ENCODE measurements at regions not wholly inside any gene's neighbourhood (a gene's known extent, or its start where the extent isn't known, plus 50 kb on each side); places are given as distances from the start of the nearest gene placed in this dataset.

DNA sequence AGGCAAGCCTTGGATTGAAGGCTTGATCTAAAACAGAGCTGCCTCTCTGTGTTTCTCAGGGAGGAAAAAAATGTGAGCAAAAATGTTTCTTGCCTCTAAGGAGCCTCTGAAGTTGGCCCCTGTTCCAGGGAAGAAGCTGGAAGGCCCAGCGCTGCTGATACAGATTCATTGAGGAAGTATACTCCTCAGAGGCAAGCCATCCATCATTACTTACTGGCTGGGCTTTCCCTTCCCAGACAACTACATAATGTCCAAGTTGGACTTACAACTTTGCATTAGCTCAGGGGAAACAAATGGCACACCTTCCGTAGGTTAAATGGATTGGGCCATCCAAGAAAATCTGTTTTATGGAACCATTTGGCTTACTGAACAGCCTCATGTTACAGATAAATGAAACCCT, 263.7 kb upstream of the SEL1L start:
- no TSS peak for BruUV-seq (replicated peaks)
- no peak overlapping the region for H3K4me2 ChIP-seq (ENCODE audit: low read length)
- H3K9me2 ChIP-seq (ENCODE audit: insufficient read depth, low read length): no peaks in the 10 kb centered on the region
- H4K20me1 ChIP-seq (ENCODE audit: insufficient read depth, low read length): no peaks in the 10 kb centered on the region
- intact Hi-C loops (cut with micrococcal nuclease; ENCODE audit: unreplicated experiment): no loop called here
- no peak for DNase-seq (ENCODE audit: low spot score)
- H2AFZ ChIP-seq (ENCODE audit: low read length): no peak overlapping the region
- ChIA-PET CTCF (ENCODE audit: unreplicated experiment) (no interaction called here), POLR2A (interaction anchor here (0.7 kb wide), 1 partner anchor 26 kb away, joined by 3 read pairs; no protein-coding TSS in a partner anchor)
- H3K4me3 ChIP-seq (ENCODE audit: low read depth, low read length, poor library complexity, severe bottlenecking): no peak overlapping the region
- no peaks in the 10 kb centered on the region for H3K4me1 ChIP-seq (ENCODE audit: insufficient read depth, low read length, poor library complexity, severe bottlenecking)
- no peak overlapping the region for H3K27ac ChIP-seq (ENCODE audit: low read depth, low read length, poor library complexity, severe bottlenecking)
- no peaks in the 10 kb centered on the region for H3K36me3 ChIP-seq (ENCODE audit: insufficient read depth, low read length)
- no peaks in the 10 kb centered on the region for H3K9me3 ChIP-seq (ENCODE audit: low read length)
- TF ChIP-seq, protein P1, sequence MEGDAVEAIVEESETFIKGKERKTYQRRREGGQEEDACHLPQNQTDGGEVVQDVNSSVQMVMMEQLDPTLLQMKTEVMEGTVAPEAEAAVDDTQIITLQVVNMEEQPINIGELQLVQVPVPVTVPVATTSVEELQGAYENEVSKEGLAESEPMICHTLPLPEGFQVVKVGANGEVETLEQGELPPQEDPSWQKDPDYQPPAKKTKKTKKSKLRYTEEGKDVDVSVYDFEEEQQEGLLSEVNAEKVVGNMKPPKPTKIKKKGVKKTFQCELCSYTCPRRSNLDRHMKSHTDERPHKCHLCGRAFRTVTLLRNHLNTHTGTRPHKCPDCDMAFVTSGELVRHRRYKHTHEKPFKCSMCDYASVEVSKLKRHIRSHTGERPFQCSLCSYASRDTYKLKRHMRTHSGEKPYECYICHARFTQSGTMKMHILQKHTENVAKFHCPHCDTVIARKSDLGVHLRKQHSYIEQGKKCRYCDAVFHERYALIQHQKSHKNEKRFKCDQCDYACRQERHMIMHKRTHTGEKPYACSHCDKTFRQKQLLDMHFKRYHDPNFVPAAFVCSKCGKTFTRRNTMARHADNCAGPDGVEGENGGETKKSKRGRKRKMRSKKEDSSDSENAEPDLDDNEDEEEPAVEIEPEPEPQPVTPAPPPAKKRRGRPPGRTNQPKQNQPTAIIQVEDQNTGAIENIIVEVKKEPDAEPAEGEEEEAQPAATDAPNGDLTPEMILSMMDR (conservative IDR thresholded peaks at IDR 0.05; ENCODE audit: low read length): no peak
- TF ChIP-seq EZH2phosphoT487 (IDR thresholded peaks at IDR 0.05; ENCODE audit: borderline replicate concordance, low read depth, low read length): no peak
- no peaks in the 10 kb centered on the region for H3K79me2 ChIP-seq (ENCODE audit: insufficient read depth, low read depth, low read length)

- Histone ChIP-seq H3K4me3 (ENCODE audit: low read depth, low read length, poor library complexity, severe bottlenecking) (no peak overlapping the region), H3K27ac (ENCODE audit: low read depth, low read length, poor library complexity, severe bottlenecking) (no peak overlapping the region), H2AFZ (ENCODE audit: low read length) (no peak overlapping the region), H3K79me2 (ENCODE audit: insufficient read depth, low read depth, low read length) (no peaks in the 10 kb centered on the region), H3K9me3 (ENCODE audit: low read length) (no peaks in the 10 kb centered on the region), H4K20me1 (ENCODE audit: insufficient read depth, low read length) (no peaks in the 10 kb centered on the region), H3K4me1 (ENCODE audit: insufficient read depth, low read length, poor library complexity, severe bottlenecking) (no peaks in the 10 kb centered on the region), H3K36me3 (ENCODE audit: insufficient read depth, low read length) (no peaks in the 10 kb centered on the region), H3K9me2 (ENCODE audit: insufficient read depth, low read length) (no peaks in the 10 kb centered on the region), H3K4me2 (ENCODE audit: low read length) (no peak overlapping the region)
- intact Hi-C loops (cut with micrococcal nuclease; ENCODE audit: unreplicated experiment): no loop called here
- DNase-seq (ENCODE audit: low spot score): no peak
- TF ChIP-seq, protein P1 (conservative IDR thresholded peaks at IDR 0.05; ENCODE audit: low read length): no peak
- no peak for TF ChIP-seq EZH2phosphoT487 (IDR thresholded peaks at IDR 0.05; ENCODE audit: borderline replicate concordance, low read depth, low read length)
- CTCF ChIA-PET (ENCODE audit: unreplicated experiment): no interaction called here
- POLR2A ChIA-PET: no interaction called here
- no TSS peak for BruUV-seq (replicated peaks)
These were observed 268.3 kb upstream of the SEL1L start for GRCh38 chr14:81801921-81802320.

DNA sequence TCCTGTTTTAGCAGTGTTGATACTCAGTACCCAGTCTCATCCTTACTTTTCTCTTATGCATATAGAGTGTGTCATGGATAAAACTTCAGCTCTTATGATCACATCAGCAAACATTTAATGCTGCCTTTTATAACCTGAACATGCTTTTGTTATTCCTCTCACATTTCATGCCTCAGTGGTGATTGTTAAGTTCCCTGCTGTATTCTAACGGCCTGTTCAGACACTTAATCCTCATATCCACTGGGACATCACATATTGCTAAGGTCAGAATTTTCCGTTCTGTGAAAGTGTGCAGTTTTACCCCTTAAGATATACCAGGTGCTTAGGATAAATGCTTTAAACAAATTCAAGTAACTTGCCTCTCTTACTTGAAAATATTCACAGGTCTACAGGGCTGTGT, 268.7 kb upstream of the SEL1L start:
- Histone ChIP-seq H2AFZ (ENCODE audit: low read length) (no peak overlapping the region), H3K4me1 (ENCODE audit: insufficient read depth, low read length, poor library complexity, severe bottlenecking) (no peaks in the 10 kb centered on the region), H3K27ac (ENCODE audit: low read depth, low read length, poor library complexity, severe bottlenecking) (no peak overlapping the region), H3K79me2 (ENCODE audit: insufficient read depth, low read depth, low read length) (no peaks in the 10 kb centered on the region), H3K36me3 (ENCODE audit: insufficient read depth, low read length) (no peaks in the 10 kb centered on the region), H3K4me3 (ENCODE audit: low read depth, low read length, poor library complexity, severe bottlenecking) (no peak overlapping the region), H3K9me3 (ENCODE audit: low read length) (no peaks in the 10 kb centered on the region), H4K20me1 (ENCODE audit: insufficient read depth, low read length) (no peaks in the 10 kb centered on the region), H3K4me2 (ENCODE audit: low read length) (no peak overlapping the region), H3K9me2 (ENCODE audit: insufficient read depth, low read length) (no peaks in the 10 kb centered on the region)
- DNase-seq (ENCODE audit: low spot score): no peak
- ChIA-PET CTCF (ENCODE audit: unreplicated experiment) (no interaction called here), POLR2A (interaction anchor here (1.2 kb wide), 1 partner anchor 17 kb away, joined by 4 read pairs; no protein-coding TSS in a partner anchor)
- intact Hi-C loops (cut with micrococcal nuclease; ENCODE audit: unreplicated experiment): no loop called here
- no TSS peak for BruUV-seq (replicated peaks)
- TF ChIP-seq, protein P1 (conservative IDR thresholded peaks at IDR 0.05; ENCODE audit: low read length): no peak
- no peak for TF ChIP-seq EZH2phosphoT487 (IDR thresholded peaks at IDR 0.05; ENCODE audit: borderline replicate concordance, low read depth, low read length)

Data from OCI-LY7 (cell line).